Renal cortical epithelial cell (primary cell): ENCODE measurements at regions not wholly inside any gene's neighbourhood (a gene's known extent, or its start where the extent isn't known, plus 50 kb on each side); places are given as distances from the start of the nearest gene placed in this dataset.

ENCODE experiments used
- DNase-seq: peaks from one replicate; pipeline ENCODE4 v3.0.0-alpha.2; 2011; ENCODE audit warnings: low read depth

DNA sequence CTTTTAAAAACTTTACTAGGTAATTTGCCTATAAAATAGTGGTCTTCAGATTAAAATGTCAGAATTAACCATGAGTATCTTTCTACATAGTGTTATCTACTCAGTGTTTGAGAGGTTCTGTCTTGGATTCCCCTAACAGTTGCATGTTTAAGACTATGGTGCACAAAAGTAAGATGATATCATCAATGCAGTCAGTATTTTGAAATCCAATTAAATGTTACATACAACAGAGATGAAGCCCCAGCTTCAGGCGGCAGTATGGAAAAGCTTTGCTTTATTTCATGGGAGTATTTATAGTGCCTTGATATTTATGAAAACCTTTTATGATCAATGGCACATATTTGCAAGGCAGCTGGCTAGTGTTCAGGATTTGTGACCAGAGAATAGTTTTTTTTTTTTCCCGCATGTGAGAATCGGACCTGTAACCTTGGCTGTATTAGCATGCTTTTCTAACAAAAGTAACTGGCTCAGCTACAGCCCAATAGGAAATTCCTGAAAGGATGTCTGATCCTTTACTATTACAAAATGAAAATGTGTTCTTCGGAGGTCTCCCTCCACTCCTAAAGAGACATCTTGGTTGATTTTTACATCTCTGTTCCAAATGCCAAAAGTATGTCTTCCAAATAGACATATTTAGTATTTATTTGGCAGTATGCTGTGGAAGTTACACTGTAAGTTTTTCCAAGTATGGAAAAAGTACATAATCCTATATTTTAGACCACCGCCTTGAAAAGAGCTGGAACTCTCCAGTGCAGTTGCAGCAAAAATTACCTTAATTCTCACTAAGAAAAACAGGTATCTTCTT is 319.3 kb upstream of the UBE2E3 start:
- no peak for DNase-seq

DNA sequence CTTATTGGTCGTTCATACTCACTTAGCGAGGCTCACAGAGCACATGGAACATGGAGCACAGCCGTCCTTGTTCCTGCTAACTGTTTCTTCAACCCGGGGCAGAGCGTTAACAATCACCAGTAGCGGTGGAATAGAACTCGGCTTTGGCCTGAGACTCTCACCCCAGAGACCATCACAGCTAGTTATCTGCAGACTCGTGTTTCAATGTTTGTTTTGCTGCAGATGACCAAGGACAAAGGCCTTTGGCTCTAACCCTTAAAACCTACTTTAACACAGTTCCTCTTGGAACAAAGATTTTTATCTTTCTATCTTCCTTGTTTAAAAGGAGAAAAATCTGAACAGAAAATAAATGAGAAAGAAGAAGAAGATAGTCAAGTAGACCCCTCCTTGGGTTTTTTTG is 320.2 kb upstream of the UBE2E3 start:
- no peak for DNase-seq

DNA sequence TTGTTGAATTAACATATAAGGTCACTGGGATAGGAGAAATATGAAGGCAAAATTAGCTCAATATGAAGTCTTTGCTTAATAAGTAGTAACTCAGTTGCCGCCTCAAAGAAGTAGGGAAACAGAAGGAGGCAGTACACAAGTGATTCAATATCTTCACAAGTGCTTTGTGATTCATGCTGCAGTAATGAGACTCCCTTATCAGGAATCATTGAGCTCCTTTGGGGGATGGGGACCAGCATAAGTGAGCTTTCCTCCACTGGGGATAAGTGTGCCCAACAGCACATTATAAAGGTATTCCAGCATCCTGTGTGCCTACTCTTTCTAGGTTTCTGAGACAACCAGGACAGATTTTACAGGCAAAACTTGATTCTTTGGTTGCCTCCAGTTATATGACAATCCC is 323.4 kb upstream of the UBE2E3 start:
- peak; percentile 80 for DNase-seq

DNA sequence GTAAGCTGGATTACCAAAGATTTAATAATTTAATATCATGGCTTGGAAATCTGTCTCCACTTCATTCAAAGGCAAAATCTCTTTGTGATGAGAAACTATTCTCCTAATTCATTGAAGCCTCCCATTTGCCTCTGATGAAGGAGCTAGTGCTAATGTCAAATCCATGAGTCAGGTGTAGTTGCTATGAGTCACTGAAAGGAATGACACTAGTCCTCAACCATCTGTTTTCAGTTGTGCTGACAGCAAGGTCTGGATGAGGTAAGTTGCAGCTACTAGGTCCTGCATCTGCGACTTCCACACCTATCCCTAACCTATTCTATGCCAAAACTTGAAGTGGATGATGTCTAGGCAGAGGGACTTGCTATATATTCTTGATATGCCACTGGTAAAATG is 324.0 kb upstream of the UBE2E3 start:
- DNase-seq, result peak; percentile 91

DNA sequence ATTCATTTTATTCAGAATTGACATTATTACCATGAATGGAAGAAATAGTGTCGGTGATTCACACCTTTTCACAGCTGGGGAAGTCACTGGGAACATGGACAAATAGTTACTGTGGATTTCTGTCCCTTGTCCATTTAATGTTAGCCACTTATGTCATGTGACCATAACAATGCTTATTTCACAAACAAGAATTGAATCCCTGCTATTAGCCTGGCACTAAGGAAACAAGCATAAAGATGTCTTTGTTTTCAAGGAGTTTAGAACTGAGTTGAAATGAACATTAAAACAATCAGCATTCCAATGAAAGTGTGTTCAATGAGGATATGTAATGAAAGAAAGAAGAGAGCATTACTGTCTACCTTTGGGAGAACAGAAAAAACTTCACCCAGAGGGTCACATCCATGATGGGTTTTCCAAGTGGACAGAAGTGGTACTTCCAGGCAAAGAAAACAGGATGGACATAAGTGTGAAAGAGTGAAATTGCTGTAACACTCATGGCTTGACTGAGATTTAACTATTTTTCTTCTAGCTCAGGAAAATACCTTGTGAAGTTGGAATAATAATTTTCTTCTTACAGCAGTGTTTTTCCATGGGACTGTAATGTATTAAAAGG is 324.5 kb upstream of the UBE2E3 start:
- DNase-seq, result peak; percentile 14

DNA sequence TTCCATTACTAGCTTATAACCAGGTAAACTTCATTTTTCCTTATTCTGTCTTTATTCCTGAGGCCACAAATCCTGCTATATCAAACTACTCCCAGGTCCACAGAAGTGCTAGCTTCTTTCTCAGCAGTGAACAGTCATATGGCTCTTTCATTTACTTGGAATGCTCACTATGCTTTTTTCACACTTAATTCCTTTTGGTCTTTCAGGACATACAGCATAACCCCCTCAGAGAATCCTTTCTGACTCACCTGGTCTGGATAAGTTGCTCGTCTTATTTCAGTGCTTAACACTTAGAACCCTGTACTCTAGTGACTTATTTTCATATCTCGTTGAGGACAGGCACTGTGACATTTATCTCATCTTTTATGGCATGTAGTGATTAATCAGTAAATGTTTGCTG is 325.0 kb upstream of the UBE2E3 start:
- peak; percentile 21 for DNase-seq

DNA sequence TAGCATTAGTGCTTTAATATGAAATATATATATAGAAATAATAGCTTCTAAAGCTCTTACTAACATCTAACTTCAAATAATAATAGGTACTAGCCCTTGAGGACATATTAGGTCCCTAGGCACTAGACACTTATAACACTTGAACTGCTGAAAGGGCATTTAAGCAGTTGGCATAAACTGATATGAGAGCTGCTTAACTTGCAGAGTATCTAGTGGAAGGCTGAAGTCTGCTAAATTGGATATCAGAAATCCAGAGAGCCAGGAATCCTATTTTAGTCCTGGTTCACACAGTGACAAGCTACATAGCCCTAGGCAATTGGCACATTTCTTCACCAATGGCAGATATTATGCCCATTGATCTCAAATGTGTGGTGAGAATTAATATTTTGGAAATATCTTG is 326.9 kb upstream of the UBE2E3 start:
- no peak for DNase-seq

DNA sequence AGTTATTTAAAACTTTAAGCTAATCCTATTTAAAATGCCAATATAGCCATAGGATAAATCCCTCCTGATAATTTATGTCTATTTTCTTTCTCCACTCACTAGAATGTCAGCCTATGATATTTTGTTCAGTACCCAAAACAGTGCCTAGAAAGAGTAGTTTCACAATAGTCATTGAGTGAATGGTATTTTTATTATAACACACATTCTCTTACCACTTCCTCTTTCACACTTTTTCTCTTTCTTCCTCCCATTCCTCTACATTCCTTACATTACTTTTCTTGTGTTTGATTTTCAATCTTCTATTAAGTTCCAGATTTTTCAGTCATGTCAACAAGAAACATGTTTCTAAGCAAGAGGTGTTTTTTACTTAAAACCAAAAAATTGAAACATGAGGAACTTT is 327.6 kb upstream of the UBE2E3 start:
- no peak for DNase-seq

DNA sequence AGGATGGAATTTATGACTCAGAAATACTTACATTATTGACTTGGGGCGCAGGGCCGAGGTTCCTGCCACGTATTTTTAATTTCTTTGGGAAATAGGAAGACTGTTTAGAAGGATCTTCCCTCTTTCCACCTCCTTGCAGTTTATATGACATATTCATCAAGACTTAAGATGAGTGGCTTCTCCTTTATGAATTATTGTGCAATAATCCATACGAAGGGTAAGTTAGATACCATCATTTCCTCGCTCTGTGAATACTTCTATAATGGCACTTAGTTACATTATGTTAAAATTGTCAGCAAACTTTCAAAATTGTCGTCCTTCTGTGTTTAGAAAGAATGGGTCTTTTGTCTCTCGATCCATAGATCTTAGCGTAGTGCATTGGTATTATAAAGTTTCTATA is 328.8 kb upstream of the UBE2E3 start:
- no peak for DNase-seq

DNA sequence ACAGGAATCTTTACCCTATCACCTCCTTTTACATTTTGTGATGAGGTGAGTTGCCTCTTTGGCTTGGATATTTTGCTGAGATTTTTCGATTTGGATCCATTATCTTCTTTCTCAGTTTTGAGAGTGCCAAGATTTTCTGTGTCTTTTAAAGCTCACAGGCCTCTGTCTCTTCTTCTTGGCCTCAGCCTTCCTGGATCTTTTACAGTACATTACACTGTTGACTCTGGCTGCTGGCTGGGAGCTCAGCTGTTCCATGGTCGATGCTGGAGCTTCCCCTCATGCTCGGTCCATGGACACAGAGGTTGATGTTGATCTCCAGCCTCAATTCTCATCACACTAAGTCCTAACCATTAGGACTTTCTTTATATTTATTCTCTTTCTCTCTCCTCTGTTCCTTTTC is 332.8 kb upstream of the UBE2E3 start:
- DNase-seq, result no peak

DNA sequence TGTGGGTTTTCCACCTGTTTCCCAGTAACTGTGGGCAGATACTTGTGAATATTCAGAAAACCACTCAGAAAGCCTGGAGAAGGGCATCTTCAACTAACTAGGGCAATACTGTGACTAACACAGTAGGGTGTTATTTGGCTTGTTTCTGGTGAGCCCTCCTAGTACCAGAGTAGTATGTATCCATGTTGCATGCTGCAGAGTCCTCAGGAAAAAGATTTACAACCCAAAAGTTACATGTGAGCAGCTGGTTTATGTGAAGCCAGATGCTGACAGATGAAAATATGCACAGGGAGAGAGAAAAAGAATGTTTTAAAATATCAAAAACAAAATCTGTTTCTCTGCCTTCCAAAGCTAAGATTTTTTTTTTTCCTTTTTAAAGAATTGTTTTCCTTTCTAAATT is 333.2 kb upstream of the UBE2E3 start:
- no peak for DNase-seq

DNA sequence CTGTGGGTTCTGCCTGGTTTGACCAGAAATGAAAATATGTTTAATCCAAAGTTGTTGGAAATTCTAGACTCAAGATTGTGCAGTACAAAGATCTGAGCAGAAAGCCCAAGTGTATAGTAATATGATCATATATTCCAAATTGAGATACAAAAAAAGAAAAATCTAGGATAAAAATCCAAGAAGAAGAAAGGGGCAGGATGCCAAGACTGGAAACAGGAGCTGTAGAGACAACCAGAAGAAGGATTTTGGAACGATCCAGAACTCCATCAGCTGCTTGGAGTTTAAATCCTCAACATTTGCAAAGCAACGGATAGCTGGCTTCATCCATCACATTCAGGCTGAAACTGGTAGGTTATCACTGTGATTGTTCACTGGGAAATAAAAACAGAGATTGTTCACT is 333.6 kb upstream of the UBE2E3 start:
- DNase-seq, result no peak

DNA sequence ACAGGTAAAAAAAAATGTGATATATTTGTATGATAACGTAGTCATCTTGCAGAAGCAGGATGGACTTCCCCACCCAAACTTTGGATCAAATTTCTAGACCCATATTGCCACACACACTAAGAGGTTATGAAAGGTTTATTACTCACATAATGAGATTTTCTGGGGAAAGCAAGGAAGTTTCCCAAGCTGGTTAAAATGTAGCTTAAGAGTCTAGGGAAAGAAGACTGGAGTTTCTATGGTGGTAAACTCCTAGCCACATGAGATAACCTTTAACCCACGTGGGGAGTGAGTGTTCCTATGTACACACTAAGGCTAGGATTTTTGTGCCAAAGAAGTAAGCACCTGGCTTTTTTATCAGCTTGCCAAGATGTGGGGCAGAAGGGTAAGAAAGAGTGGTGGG is 335.7 kb upstream of the UBE2E3 start:
- DNase-seq, result peak; percentile 88

DNA sequence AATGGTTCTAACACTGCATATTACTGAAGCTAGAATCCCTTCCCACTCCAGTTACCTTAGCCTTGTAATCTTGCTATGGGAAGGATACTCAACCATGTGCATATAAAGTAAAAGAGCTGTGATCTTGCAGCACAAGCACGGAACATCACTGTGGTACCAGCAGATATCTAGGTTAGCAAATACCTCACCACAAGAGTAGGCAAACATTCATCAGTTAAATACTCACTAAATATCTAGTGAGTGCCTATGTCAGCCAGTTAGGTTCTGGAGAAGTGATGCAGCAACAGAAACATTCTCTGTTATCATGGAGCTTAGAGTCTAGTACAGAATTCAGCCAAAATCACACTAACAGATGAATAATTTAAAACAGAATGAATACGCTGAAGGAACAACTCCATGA is 349.6 kb upstream of the UBE2E3 start:
- no peak for DNase-seq

DNA sequence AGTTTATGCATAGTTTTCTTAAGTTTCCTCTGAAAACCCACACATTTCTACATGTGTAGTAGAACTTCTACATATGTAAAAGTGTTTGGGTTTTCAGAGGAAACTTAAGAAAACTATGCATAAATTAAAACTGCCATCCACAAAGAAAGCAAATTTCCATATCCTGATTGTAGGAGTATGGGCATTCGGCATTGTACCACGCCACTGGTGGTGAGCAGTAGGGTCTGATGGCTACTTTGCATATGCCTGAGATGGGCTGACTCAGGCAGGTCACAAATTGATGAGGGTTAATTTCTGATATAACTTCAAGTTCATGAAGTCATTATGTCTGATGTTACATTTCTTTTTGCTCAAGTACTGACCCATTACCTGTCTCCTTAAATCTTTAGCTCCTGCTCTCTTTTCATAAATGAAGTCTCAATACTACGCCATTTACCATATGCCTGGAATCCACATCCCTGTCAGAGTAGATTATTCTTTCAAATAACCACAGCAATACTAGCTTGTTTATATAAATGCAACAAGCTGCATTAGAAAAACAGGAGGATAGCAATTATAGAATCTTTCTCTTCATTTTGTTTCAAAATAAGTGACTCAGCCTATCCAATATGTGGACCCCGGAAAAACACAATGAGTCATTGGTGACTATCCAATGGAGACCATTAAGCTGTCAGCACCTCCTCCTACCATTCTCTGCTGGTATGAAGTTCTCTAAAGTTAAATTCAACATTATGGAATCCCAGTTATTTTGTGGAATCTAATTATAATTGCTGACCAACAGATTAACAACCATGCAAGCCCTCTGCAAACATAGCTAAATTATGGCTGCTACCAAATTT is 355.2 kb upstream of the UBE2E3 start:
- DNase-seq, result peak; percentile 88

DNA sequence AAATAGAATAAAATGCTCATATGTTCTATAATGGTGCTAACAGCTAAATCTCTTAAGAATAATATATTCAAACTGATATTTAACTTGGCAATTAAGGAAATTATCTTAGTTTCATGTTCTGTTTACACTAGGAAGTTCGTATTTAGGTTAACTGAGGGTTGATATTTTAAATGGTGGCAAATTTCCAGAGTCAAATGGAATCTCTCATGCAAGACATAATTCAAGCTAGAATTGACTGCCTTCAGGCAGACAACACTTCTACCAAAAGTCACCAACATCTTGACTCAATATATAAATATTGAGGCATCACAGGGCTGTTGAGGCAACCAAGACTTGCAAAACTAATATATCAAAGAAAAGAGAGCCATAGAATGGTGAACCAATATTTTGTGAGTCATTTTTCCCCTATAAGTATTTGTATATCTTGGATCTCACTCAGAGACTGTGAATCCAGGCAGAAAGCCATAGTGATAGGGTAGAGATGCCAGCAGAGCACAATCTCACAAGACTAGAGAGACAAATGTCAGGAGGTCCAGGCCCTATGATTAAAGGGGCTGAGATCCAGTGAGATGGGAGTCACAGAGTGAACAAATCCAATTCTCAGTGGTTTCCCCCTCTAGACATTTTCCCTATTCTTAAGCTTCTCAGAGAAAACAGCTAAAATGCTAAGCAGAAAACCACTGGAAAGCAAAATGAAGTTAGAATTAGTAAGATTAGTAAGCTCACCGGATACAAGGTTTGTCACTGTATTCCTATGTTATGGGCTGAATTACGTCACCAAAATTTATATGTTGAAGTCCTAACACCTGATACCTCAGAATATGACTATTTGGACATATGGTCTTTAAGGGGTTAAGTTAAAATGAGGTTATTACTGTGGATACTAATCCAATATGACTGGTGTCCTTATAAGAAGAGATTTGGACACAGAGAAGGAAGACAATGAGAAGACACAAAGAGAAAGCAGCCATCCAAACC is 358.2 kb upstream of the UBE2E3 start:
- DNase-seq, result peak; percentile 38

DNA sequence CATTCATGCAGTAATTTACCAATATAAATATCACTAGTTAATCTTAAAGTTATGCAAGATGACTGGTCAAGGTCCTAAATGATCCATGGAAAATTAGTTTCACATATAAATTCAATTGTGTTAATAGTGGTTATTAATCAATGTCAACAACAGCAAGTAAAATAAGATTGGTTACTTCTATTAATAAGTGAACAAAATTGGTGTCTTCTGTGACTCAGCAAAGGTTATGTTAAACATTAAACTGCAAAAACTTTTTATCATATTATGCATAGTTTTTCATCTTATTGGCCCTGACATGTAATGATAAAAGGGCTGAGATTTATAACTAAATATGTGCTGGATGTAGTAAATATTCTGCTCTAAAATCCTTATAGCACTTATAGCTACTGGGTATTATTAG is 359.0 kb upstream of the UBE2E3 start:
- DNase-seq, result peak; percentile 52

DNA sequence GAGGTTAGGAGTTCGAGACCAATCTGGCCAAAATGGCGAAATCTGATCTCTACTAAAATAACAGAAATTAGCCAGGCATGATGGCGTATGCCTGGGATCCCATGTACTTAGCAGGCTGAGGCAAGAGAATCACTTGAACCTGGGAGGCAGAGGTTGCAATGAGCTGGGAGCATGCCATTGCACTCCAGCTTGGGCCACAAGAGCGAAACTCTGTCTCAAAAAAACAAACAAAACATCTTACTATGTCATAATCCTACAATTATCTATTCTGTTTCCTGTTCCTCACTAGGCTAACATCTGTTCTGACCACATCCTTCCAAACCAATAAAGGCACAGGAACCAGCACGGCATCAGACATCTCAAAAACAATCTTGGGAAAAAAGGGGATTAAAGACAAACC is 361.8 kb upstream of the UBE2E3 start:
- no peak for DNase-seq

DNA sequence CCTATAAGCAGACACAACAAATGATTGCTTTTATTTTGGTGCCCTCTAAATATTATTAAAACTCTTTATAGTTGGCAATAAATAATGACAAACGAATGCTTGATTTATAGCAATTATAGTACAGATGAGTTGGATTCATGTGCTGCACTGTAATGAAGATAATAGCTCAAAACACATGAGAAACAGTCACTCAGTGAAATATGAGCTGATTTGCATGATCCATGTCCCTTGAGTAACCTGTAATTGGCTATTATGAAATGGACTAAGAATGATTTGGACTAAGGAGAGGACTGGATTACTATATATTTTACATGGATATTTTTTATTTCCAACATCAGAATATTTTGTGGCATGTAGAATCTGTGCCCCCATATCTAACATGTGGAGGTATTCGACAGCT is 365.6 kb upstream of the UBE2E3 start:
- DNase-seq, result no peak

DNA sequence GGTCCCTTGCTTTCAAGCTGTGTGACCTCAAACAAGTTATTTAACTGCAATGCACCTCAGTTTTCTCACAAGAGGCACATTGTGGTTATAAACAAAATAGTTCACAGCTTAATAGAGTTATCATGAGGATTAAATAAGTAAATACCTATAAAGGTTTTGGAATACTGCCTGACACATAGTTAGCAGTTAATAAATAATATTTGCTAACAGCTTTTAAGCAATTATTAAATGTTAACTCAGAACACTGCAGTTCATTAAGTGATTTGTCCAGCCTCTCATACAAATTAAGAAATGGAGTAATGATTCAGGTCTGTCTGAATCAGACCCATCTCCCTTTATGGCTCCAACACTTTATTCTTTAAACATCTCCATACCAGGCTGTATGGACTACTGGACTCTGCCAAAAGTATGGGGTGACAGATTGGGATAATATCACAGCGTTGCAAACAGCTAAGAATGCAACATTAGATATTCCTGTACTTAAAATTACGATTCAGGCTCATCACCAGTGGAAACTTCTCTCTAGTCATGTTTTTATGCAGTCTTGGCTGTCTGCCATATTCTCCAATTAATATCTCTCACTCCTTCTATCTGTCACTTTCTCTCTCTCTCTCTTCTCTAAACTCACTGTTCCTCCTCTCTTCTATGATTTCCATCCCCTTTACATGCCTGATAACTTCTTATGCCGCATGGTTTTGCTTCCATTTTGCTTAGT is 370.6 kb upstream of the UBE2E3 start:
- DNase-seq, result peak; percentile 83

DNA sequence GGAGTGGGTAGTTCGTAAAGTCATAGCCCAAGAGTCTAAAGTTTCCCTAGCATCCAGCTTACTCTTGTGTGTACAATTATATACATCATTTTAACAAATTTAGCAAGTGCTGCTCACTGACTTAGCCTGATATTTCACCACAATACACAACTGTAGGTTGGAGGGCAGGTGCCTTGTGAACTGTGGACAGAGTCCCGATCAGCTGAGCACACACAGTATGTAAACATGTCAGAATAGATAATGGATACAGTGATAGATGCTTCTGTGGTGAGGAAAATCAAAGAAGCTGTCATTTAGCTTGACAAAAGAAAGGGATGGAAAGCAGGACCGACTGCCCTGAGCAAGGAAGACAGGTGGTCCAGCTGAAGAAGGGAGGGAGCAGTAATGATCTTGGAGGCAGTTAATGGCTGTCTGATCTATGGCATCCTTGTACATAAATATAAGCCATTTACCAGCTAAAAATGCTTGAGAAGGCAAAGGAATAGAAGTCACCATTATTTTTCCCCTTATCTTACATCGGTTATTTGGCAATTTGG is 372.8 kb upstream of the UBE2E3 start:
- no peak for DNase-seq
